ENCODE measurements at regions not wholly inside any gene's neighbourhood (a gene's known extent, or its start where the extent isn't known, plus 50 kb on each side); places are given as distances from the start of the nearest gene placed in this dataset.
"Not testable (repeated sequence)": the region's sequence is repeated elsewhere in the genome, so short reads cannot be mapped to it uniquely, and the experiment has no call there.

- no peak for DNase-seq
- no peak overlapping the region for H3K4me3 ChIP-seq (ENCODE audit: control insufficient read depth in 1 of 7, extremely low read depth in 1 of 7, insufficient read depth in 4 of 7, low read depth in 2 of 7, low read length in 6 of 7)
- CTCF ChIA-PET, result no interaction called here
- no peaks in the 10 kb centered on the region for H3K27me3 ChIP-seq (replicated peaks in 2 of 5; ENCODE audit: control insufficient read depth in 4 of 5, insufficient read depth in 5 of 5, low read length in 4 of 5)
- no peaks in the 10 kb centered on the region for H3K9me3 ChIP-seq (ENCODE audit: control extremely low read depth in 1 of 5, control insufficient read depth in 4 of 5, insufficient read depth in 2 of 5, low read depth in 1 of 5, low read length in 4 of 5)
- no peaks in the 10 kb centered on the region for H3K36me3 ChIP-seq (ENCODE audit: control insufficient read depth in 4 of 4, insufficient read depth in 4 of 4, low read length in 3 of 4)
- peaks cover 0 to 1% (median 0%) of the 10 kb centered on the region in 4 experiments for H3K4me1 ChIP-seq (ENCODE audit: control extremely low read depth in 1 of 4, control insufficient read depth in 4 of 4, insufficient read depth in 4 of 4, low read length in 3 of 4)
- POLR2A ChIA-PET, result no interaction called here
- no peak overlapping the region for H3K27ac ChIP-seq (ENCODE audit: insufficient read depth in 1 of 2, low read depth in 1 of 2, low read length in 2 of 2, poor library complexity in 1 of 2, severe bottlenecking in 2 of 2)
Measured at GRCh38 chr5:143634689-143635088, 177.3 kb upstream of the HMHB1 start.

GRCh38 chr5:143629871-143630659 is 181.9 kb upstream of the HMHB1 start:
- POLR2A ChIA-PET, result no interaction called here
- Histone ChIP-seq H3K4me3 (ENCODE audit: control insufficient read depth in 1 of 7, extremely low read depth in 1 of 7, insufficient read depth in 4 of 7, low read depth in 2 of 7, low read length in 6 of 7) (no peak overlapping the region), H3K36me3 (ENCODE audit: control insufficient read depth in 4 of 4, insufficient read depth in 4 of 4, low read length in 3 of 4) (no peaks in the 10 kb centered on the region), H3K27me3 (replicated peaks in 2 of 5; ENCODE audit: control insufficient read depth in 4 of 5, insufficient read depth in 5 of 5, low read length in 4 of 5) (no peaks in the 10 kb centered on the region), H3K9me3 (ENCODE audit: control extremely low read depth in 1 of 5, control insufficient read depth in 4 of 5, insufficient read depth in 2 of 5, low read depth in 1 of 5, low read length in 4 of 5) (no peaks in the 10 kb centered on the region), H3K4me1 (ENCODE audit: control extremely low read depth in 1 of 4, control insufficient read depth in 4 of 4, insufficient read depth in 4 of 4, low read length in 3 of 4) (peaks cover 0 to 6% (median 0%) of the 10 kb centered on the region in 4 experiments), H3K27ac (ENCODE audit: insufficient read depth in 1 of 2, low read depth in 1 of 2, low read length in 2 of 2, poor library complexity in 1 of 2, severe bottlenecking in 2 of 2) (no peak overlapping the region)
- DNase-seq, result no peak
- 91% methylated on average over 6 of the region's 9 CpGs for WGBS (ENCODE audit: insufficient coverage)
- CTCF ChIA-PET, result interaction anchor here (0.9 kb wide), 1 partner anchor 12 kb away, joined by 3 read pairs; no protein-coding TSS in a partner anchor

GRCh38 chr5:143625048-143625447 is 186.9 kb upstream of the HMHB1 start:
- CTCF ChIA-PET, result interaction anchor here (0.6 kb wide), 1 partner anchor 234 kb away, joined by 3 read pairs; no protein-coding TSS in a partner anchor
- H3K4me1 ChIP-seq (ENCODE audit: control extremely low read depth in 1 of 4, control insufficient read depth in 4 of 4, insufficient read depth in 4 of 4, low read length in 3 of 4); DNase-seq; POLR2A ChIA-PET; H3K4me3 ChIP-seq (ENCODE audit: control insufficient read depth in 1 of 7, extremely low read depth in 1 of 7, insufficient read depth in 4 of 7, low read depth in 2 of 7, low read length in 6 of 7); H3K27me3 ChIP-seq (replicated peaks in 2 of 5; ENCODE audit: control insufficient read depth in 4 of 5, insufficient read depth in 5 of 5, low read length in 4 of 5); H3K27ac ChIP-seq (ENCODE audit: insufficient read depth in 1 of 2, low read depth in 1 of 2, low read length in 2 of 2, poor library complexity in 1 of 2, severe bottlenecking in 2 of 2); H3K36me3 ChIP-seq (ENCODE audit: control insufficient read depth in 4 of 4, insufficient read depth in 4 of 4, low read length in 3 of 4); H3K9me3 ChIP-seq (ENCODE audit: control extremely low read depth in 1 of 5, control insufficient read depth in 4 of 5, insufficient read depth in 2 of 5, low read depth in 1 of 5, low read length in 4 of 5): not testable (repeated sequence)
- WGBS (ENCODE audit: insufficient coverage), result 100% methylated on average over 2 of the region's 7 CpGs

- no peaks in the 10 kb centered on the region for H3K27me3 ChIP-seq (replicated peaks in 2 of 5; ENCODE audit: control insufficient read depth in 4 of 5, insufficient read depth in 5 of 5, low read length in 4 of 5)
- H3K4me3 ChIP-seq (ENCODE audit: control insufficient read depth in 1 of 7, extremely low read depth in 1 of 7, insufficient read depth in 4 of 7, low read depth in 2 of 7, low read length in 6 of 7), result no peak overlapping the region
- H3K4me1 ChIP-seq (ENCODE audit: control extremely low read depth in 1 of 4, control insufficient read depth in 4 of 4, insufficient read depth in 4 of 4, low read length in 3 of 4), result peaks cover 0 to 2% (median 0%) of the 10 kb centered on the region in 4 experiments
- H3K27ac ChIP-seq (ENCODE audit: insufficient read depth in 1 of 2, low read depth in 1 of 2, low read length in 2 of 2, poor library complexity in 1 of 2, severe bottlenecking in 2 of 2), result no peak overlapping the region
- DNase-seq, result no peak
- H3K9me3 ChIP-seq (ENCODE audit: control extremely low read depth in 1 of 5, control insufficient read depth in 4 of 5, insufficient read depth in 2 of 5, low read depth in 1 of 5, low read length in 4 of 5), result no peaks in the 10 kb centered on the region
- CTCF ChIA-PET, result interaction anchor here (0.6 kb wide), 1 partner anchor 233 kb away, joined by 3 read pairs; no protein-coding TSS in a partner anchor
- POLR2A ChIA-PET, result no interaction called here
- 100% methylated on average over 3 of the region's 4 CpGs for WGBS (ENCODE audit: insufficient coverage)
- no peaks in the 10 kb centered on the region for H3K36me3 ChIP-seq (ENCODE audit: control insufficient read depth in 4 of 4, insufficient read depth in 4 of 4, low read length in 3 of 4)
Measured at GRCh38 chr5:143624465-143624864, 187.5 kb upstream of the HMHB1 start.

GRCh38 chr5:143619040-143619439 is 192.9 kb upstream of the HMHB1 start:
- H3K27me3 ChIP-seq (replicated peaks in 2 of 5; ENCODE audit: control insufficient read depth in 4 of 5, insufficient read depth in 5 of 5, low read length in 4 of 5), result no peaks in the 10 kb centered on the region
- no peaks in the 10 kb centered on the region for H3K36me3 ChIP-seq (ENCODE audit: control insufficient read depth in 4 of 4, insufficient read depth in 4 of 4, low read length in 3 of 4)
- ChIA-PET CTCF (interaction anchor here (1.2 kb wide), 1 partner anchor 11 kb away, joined by 3 read pairs; no protein-coding TSS in a partner anchor), POLR2A (no interaction called here)
- H3K9me3 ChIP-seq (ENCODE audit: control extremely low read depth in 1 of 5, control insufficient read depth in 4 of 5, insufficient read depth in 2 of 5, low read depth in 1 of 5, low read length in 4 of 5), result no peaks in the 10 kb centered on the region
- H3K4me3 ChIP-seq (ENCODE audit: control insufficient read depth in 1 of 7, extremely low read depth in 1 of 7, insufficient read depth in 4 of 7, low read depth in 2 of 7, low read length in 6 of 7), result no peak overlapping the region
- no peak overlapping the region for H3K27ac ChIP-seq (ENCODE audit: insufficient read depth in 1 of 2, low read depth in 1 of 2, low read length in 2 of 2, poor library complexity in 1 of 2, severe bottlenecking in 2 of 2)
- WGBS (ENCODE audit: insufficient coverage), result 76% methylated on average over 2 of the region's 2 CpGs
- no peak for DNase-seq
- no peaks in the 10 kb centered on the region for H3K4me1 ChIP-seq (ENCODE audit: control extremely low read depth in 1 of 4, control insufficient read depth in 4 of 4, insufficient read depth in 4 of 4, low read length in 3 of 4)

- no peak for DNase-seq
- Histone ChIP-seq H3K27ac (ENCODE audit: insufficient read depth in 1 of 2, low read depth in 1 of 2, low read length in 2 of 2, poor library complexity in 1 of 2, severe bottlenecking in 2 of 2) (no peak overlapping the region), H3K27me3 (replicated peaks in 2 of 5; ENCODE audit: control insufficient read depth in 4 of 5, insufficient read depth in 5 of 5, low read length in 4 of 5) (no peaks in the 10 kb centered on the region), H3K4me1 (ENCODE audit: control extremely low read depth in 1 of 4, control insufficient read depth in 4 of 4, insufficient read depth in 4 of 4, low read length in 3 of 4) (no peaks in the 10 kb centered on the region), H3K9me3 (ENCODE audit: control extremely low read depth in 1 of 5, control insufficient read depth in 4 of 5, insufficient read depth in 2 of 5, low read depth in 1 of 5, low read length in 4 of 5) (no peaks in the 10 kb centered on the region), H3K36me3 (ENCODE audit: control insufficient read depth in 4 of 4, insufficient read depth in 4 of 4, low read length in 3 of 4) (no peaks in the 10 kb centered on the region), H3K4me3 (ENCODE audit: control insufficient read depth in 1 of 7, extremely low read depth in 1 of 7, insufficient read depth in 4 of 7, low read depth in 2 of 7, low read length in 6 of 7) (no peak overlapping the region)
- POLR2A ChIA-PET, result no interaction called here
- CTCF ChIA-PET, result interaction anchor here (1.2 kb wide), 1 partner anchor 12 kb away, joined by 3 read pairs; no protein-coding TSS in a partner anchor
- WGBS (ENCODE audit: insufficient coverage), result 100% methylated on average over 3 of the region's 6 CpGs
Measured at GRCh38 chr5:143618141-143618540, 193.8 kb upstream of the HMHB1 start.

GRCh38 chr5:143614831-143615230 is 197.1 kb upstream of the HMHB1 start:
- WGBS (ENCODE audit: insufficient coverage), result 77% methylated on average over 2 of the region's 4 CpGs
- H3K4me3 ChIP-seq (ENCODE audit: control insufficient read depth in 1 of 7, extremely low read depth in 1 of 7, insufficient read depth in 4 of 7, low read depth in 2 of 7, low read length in 6 of 7), result no peak overlapping the region
- POLR2A ChIA-PET, result no interaction called here
- CTCF ChIA-PET, result interaction anchor here (1.2 kb wide), 1 partner anchor 10 kb away, joined by 3 read pairs; no protein-coding TSS in a partner anchor
- no peak overlapping the region for H3K27ac ChIP-seq (ENCODE audit: insufficient read depth in 1 of 2, low read depth in 1 of 2, low read length in 2 of 2, poor library complexity in 1 of 2, severe bottlenecking in 2 of 2)
- no peaks in the 10 kb centered on the region for H3K27me3 ChIP-seq (replicated peaks in 2 of 5; ENCODE audit: control insufficient read depth in 4 of 5, insufficient read depth in 5 of 5, low read length in 4 of 5)
- H3K36me3 ChIP-seq (ENCODE audit: control insufficient read depth in 4 of 4, insufficient read depth in 4 of 4, low read length in 3 of 4), result no peaks in the 10 kb centered on the region
- H3K9me3 ChIP-seq (ENCODE audit: control extremely low read depth in 1 of 5, control insufficient read depth in 4 of 5, insufficient read depth in 2 of 5, low read depth in 1 of 5, low read length in 4 of 5), result no peaks in the 10 kb centered on the region
- no peaks in the 10 kb centered on the region for H3K4me1 ChIP-seq (ENCODE audit: control extremely low read depth in 1 of 4, control insufficient read depth in 4 of 4, insufficient read depth in 4 of 4, low read length in 3 of 4)
- no peak for DNase-seq

Measured in common myeloid progenitor, CD34-positive (primary cell).